ENCODE measurements at regions not wholly inside any gene's neighbourhood (a gene's known extent, or its start where the extent isn't known, plus 50 kb on each side); places are given as distances from the start of the nearest gene placed in this dataset.

- no peaks in the 10 kb centered on the region for H3K9me2 ChIP-seq (replicated peaks; ENCODE audit: control insufficient read depth, low read length)
- no peaks in the 10 kb centered on the region for H3F3A ChIP-seq (ENCODE audit: control insufficient read depth, insufficient read depth)
- H3K9me3 ChIP-seq (ENCODE audit: control insufficient read depth, insufficient read depth, low read length): no peaks in the 10 kb centered on the region; the same call in 1 of the 2 replicates
- H3K4me3 ChIP-seq (ENCODE audit: low read length): no peak overlapping the region
- no peaks in the 10 kb centered on the region for H3K36me3 ChIP-seq (ENCODE audit: control insufficient read depth, low read length)
- no peaks in the 10 kb centered on the region for H3K79me2 ChIP-seq (ENCODE audit: control insufficient read depth, low read length)
- H3K4me2 ChIP-seq (ENCODE audit: low read length): no peak overlapping the region
- H3K4me1 ChIP-seq (ENCODE audit: control insufficient read depth, low read length): no peaks in the 10 kb centered on the region
- H3K27me3 ChIP-seq (ENCODE audit: control insufficient read depth, low read length): peaks cover 31% of the 10 kb centered on the region
- no peaks in the 10 kb centered on the region for H4K20me1 ChIP-seq (ENCODE audit: control insufficient read depth, insufficient read depth, low read depth, low read length)
- H3K27ac ChIP-seq (ENCODE audit: low read depth, low read length): no peak overlapping the region
- TF ChIP-seq, protein P1, sequence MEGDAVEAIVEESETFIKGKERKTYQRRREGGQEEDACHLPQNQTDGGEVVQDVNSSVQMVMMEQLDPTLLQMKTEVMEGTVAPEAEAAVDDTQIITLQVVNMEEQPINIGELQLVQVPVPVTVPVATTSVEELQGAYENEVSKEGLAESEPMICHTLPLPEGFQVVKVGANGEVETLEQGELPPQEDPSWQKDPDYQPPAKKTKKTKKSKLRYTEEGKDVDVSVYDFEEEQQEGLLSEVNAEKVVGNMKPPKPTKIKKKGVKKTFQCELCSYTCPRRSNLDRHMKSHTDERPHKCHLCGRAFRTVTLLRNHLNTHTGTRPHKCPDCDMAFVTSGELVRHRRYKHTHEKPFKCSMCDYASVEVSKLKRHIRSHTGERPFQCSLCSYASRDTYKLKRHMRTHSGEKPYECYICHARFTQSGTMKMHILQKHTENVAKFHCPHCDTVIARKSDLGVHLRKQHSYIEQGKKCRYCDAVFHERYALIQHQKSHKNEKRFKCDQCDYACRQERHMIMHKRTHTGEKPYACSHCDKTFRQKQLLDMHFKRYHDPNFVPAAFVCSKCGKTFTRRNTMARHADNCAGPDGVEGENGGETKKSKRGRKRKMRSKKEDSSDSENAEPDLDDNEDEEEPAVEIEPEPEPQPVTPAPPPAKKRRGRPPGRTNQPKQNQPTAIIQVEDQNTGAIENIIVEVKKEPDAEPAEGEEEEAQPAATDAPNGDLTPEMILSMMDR (IDR thresholded peaks at IDR 0.05; ENCODE audit: low read depth, low read length, poor library complexity, severe bottlenecking): no peak
- no peak for TF ChIP-seq EZH2phosphoT487 (IDR thresholded peaks at IDR 0.05; ENCODE audit: borderline replicate concordance, low read length)
Measured at GRCh38 chr2:172232708-172233396, 130.2 kb upstream of the DLX2 start.

DNA sequence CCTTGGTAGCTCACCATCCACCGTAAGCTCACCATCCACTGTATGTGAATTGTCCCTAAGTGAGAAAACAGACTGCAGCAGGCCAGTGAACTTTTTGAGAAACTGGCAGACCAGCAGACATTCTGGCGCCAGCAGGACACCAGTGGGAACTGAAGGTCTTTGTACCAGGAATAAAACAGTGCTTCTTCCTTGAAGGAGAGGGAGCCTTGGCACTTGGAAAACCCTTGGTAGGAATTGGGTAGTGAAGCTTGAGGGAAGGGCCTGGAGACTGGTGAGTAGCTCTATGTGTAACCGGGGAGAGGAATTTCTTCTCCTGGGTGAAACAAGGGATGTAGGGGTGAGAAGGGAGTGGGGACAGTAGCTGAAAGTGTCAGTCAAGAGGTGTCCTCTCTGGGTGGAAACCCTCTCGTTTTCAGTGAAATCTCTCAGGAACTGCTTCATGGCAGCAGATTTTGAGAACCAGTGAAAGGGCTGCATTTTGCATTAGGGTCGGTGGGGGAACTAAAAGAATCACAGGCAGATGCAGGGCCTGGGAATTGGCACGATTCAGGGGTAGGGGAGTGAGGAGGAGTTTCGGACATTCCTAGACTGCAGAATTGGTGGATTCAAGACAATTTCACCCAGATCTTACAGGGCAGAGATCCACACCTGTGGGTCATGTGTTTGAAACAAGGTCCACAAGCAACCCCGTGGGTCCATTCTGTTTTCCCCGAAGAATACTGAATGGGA lies 131.5 kb upstream of the DLX2 start:
- Histone ChIP-seq H3K9me2 (replicated peaks; ENCODE audit: control insufficient read depth, low read length) (no peaks in the 10 kb centered on the region), H3K4me1 (ENCODE audit: control insufficient read depth, low read length) (no peaks in the 10 kb centered on the region), H3K9me3 (ENCODE audit: control insufficient read depth, insufficient read depth, low read length) (no peaks in the 10 kb centered on the region; the same call in 1 of the 2 replicates), H3K27ac (ENCODE audit: low read depth, low read length) (no peak overlapping the region), H3F3A (ENCODE audit: control insufficient read depth, insufficient read depth) (no peaks in the 10 kb centered on the region), H3K27me3 (ENCODE audit: control insufficient read depth, low read length) (peaks cover 31% of the 10 kb centered on the region), H3K4me3 (ENCODE audit: low read length) (no peak overlapping the region), H3K4me2 (ENCODE audit: low read length) (no peak overlapping the region), H3K36me3 (ENCODE audit: control insufficient read depth, low read length) (no peaks in the 10 kb centered on the region), H3K79me2 (ENCODE audit: control insufficient read depth, low read length) (no peaks in the 10 kb centered on the region), H4K20me1 (ENCODE audit: control insufficient read depth, insufficient read depth, low read depth, low read length) (no peaks in the 10 kb centered on the region)
- TF ChIP-seq EZH2phosphoT487 (IDR thresholded peaks at IDR 0.05; ENCODE audit: borderline replicate concordance, low read length): no peak
- TF ChIP-seq, protein P1 (IDR thresholded peaks at IDR 0.05; ENCODE audit: low read depth, low read length, poor library complexity, severe bottlenecking): no peak

DNA sequence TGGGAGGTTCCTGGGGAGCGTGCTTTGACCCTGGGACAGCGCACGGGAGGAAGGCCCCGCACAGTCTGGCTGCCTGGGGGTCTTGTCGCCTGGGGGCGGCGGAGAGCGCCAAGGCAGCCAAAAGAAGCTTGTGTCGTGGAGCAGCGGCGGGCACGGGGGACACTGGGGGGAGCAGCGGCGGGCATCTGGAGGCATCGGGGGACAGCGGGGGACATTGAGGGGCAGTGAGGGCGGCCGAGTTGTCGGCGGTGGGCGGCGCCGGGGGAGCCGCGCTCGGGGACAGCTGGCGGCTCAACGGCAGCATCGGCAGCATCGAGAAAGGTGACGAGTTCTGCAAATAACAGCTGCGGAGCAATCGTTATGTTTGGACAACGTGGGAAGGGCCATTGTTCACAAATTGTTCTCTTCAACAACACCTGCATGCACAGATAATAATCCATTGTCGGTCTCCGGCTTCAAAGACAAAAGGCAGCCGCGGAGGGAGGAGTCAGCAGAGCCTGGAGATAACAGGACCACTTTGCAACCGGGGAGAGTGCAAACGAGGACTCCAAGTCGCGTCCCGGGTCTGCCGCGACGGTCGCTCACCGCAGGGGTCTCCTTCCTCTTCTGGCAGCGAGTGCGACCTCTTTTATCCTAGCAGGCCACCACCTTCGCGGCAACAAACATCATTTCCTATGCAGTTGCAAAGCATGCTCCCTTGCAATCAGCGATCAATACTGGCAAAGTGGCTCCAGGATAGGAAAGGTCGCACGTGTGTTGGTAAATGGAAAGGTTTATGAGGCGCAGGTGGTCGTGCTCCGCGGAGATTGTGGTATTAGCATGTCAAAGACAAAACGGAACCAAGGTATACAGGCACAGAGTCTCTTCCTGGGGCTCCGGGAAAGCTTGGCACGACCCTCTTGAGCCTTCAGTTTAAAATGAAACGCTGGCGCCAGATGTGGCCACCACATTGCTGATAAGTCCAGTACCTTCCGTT lies 132.3 kb upstream of the DLX2 start:
- H4K20me1 ChIP-seq (ENCODE audit: control insufficient read depth, insufficient read depth, low read depth, low read length): no peaks in the 10 kb centered on the region
- H3K4me3 ChIP-seq (ENCODE audit: low read length): no peak overlapping the region
- no peak overlapping the region for H3K4me2 ChIP-seq (ENCODE audit: low read length)
- no peaks in the 10 kb centered on the region for H3K79me2 ChIP-seq (ENCODE audit: control insufficient read depth, low read length)
- TF ChIP-seq, protein P1 (IDR thresholded peaks at IDR 0.05; ENCODE audit: low read depth, low read length, poor library complexity, severe bottlenecking): no peak
- TF ChIP-seq EZH2phosphoT487 (IDR thresholded peaks at IDR 0.05; ENCODE audit: borderline replicate concordance, low read length): no peak
- no peaks in the 10 kb centered on the region for H3F3A ChIP-seq (ENCODE audit: control insufficient read depth, insufficient read depth)
- H3K36me3 ChIP-seq (ENCODE audit: control insufficient read depth, low read length): no peaks in the 10 kb centered on the region
- peaks cover 31% of the 10 kb centered on the region for H3K27me3 ChIP-seq (ENCODE audit: control insufficient read depth, low read length)
- H3K27ac ChIP-seq (ENCODE audit: low read depth, low read length): no peak overlapping the region
- H3K9me3 ChIP-seq (ENCODE audit: control insufficient read depth, insufficient read depth, low read length): no peaks in the 10 kb centered on the region; the same call in 1 of the 2 replicates
- H3K9me2 ChIP-seq (replicated peaks; ENCODE audit: control insufficient read depth, low read length): no peaks in the 10 kb centered on the region
- no peaks in the 10 kb centered on the region for H3K4me1 ChIP-seq (ENCODE audit: control insufficient read depth, low read length)
